ENCODE measurements at regions not wholly inside any gene's neighbourhood (a gene's known extent, or its start where the extent isn't known, plus 50 kb on each side); places are given as distances from the start of the nearest gene placed in this dataset.

DNA sequence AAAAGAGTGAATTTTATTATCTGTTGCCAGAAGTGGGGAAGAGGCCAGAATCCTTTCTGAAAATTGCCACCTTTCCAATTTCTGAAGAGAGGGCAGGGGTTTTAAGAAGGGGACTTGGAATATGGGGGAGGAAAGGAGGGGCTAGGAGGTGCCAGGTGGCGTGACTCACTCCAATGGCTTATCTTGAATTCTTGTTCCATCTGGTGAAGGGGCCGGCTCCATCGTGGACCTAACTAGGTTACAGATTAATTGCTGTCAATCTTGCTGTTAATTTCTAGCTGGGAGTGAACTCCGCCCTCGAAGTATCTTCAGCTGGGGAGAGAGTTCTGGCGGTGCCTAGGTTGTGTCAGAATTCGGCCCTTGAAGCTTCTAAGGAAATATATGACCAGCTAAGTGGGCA, 138.7 kb downstream of the YTHDC2 start:
- H3K36me3 ChIP-seq (ENCODE audit: control insufficient read depth in 2 of 2, insufficient read depth in 2 of 2, low read length in 2 of 2), result no peaks in the 10 kb centered on the region
- no peaks in the 10 kb centered on the region for H3K27me3 ChIP-seq (ENCODE audit: control insufficient read depth in 2 of 2, insufficient read depth in 2 of 2, low read length in 2 of 2)
- H3K9ac ChIP-seq (ENCODE audit: low read depth in 1 of 2, low read length in 2 of 2), result no peak overlapping the region
- no peak overlapping the region for H3K4me3 ChIP-seq (ENCODE audit: low read length in 2 of 2)
- H3K9me3 ChIP-seq (ENCODE audit: control insufficient read depth in 2 of 2, low read length in 2 of 2), result no peaks in the 10 kb centered on the region
- no peak overlapping the region for H3K27ac ChIP-seq (ENCODE audit: low read depth in 2 of 2, low read length in 2 of 2)
- H3K4me1 ChIP-seq (ENCODE audit: control insufficient read depth in 2 of 2, insufficient read depth in 2 of 2, low read length in 2 of 2), result no peaks in the 10 kb centered on the region

DNA sequence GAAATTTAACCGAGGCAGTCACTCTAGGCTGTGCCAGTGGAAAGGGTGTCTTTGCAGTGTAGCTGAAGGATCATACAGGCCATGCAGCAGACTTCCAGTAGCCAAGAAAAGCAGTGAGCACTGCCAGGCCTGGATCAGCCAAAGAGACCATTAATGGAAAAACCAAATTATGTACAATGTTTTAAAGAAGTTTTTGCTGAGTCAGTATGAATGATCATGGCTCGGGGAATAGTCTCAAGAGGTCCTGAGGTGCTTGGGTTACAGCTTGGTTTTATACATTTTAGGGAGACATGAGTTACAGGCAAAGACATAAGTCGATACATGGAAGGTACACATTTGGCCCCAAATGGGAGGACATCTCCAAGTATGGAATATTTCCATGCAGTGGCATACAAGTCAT, 141.3 kb downstream of the YTHDC2 start:
- Histone ChIP-seq H3K4me1 (ENCODE audit: control insufficient read depth in 2 of 2, insufficient read depth in 2 of 2, low read length in 2 of 2) (no peaks in the 10 kb centered on the region), H3K9me3 (ENCODE audit: control insufficient read depth in 2 of 2, low read length in 2 of 2) (no peaks in the 10 kb centered on the region), H3K4me3 (ENCODE audit: low read length in 2 of 2) (no peak overlapping the region), H3K9ac (ENCODE audit: low read depth in 1 of 2, low read length in 2 of 2) (no peak overlapping the region), H3K27me3 (ENCODE audit: control insufficient read depth in 2 of 2, insufficient read depth in 2 of 2, low read length in 2 of 2) (no peaks in the 10 kb centered on the region), H3K27ac (ENCODE audit: low read depth in 2 of 2, low read length in 2 of 2) (no peak overlapping the region), H3K36me3 (ENCODE audit: control insufficient read depth in 2 of 2, insufficient read depth in 2 of 2, low read length in 2 of 2) (no peaks in the 10 kb centered on the region)

DNA sequence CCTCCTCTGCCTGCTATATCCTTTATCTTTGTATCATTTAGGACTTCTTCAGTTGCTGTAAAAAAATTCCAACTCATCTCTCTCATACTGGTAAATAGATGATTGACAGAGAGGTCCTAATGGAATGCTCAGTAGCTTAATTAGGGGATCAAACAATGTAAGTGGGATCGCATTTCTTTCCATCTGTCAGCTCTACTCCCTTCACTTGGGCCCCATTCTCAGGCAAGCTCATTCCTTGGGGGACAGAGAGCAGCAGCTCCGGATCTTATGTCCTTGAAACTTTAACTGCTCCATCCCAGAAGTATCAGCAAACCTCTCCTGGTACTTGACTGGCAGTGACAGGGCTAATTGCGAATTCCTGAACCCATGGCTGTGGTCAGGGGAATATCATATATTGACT, 146.7 kb downstream of the YTHDC2 start:
- Histone ChIP-seq H3K27ac (ENCODE audit: low read depth in 2 of 2, low read length in 2 of 2) (no peak overlapping the region), H3K36me3 (ENCODE audit: control insufficient read depth in 2 of 2, insufficient read depth in 2 of 2, low read length in 2 of 2) (no peaks in the 10 kb centered on the region), H3K9me3 (ENCODE audit: control insufficient read depth in 2 of 2, low read length in 2 of 2) (no peaks in the 10 kb centered on the region), H3K27me3 (ENCODE audit: control insufficient read depth in 2 of 2, insufficient read depth in 2 of 2, low read length in 2 of 2) (no peaks in the 10 kb centered on the region), H3K9ac (ENCODE audit: low read depth in 1 of 2, low read length in 2 of 2) (no peak overlapping the region), H3K4me1 (ENCODE audit: control insufficient read depth in 2 of 2, insufficient read depth in 2 of 2, low read length in 2 of 2) (no peaks in the 10 kb centered on the region), H3K4me3 (ENCODE audit: low read length in 2 of 2) (no peak overlapping the region)

DNA sequence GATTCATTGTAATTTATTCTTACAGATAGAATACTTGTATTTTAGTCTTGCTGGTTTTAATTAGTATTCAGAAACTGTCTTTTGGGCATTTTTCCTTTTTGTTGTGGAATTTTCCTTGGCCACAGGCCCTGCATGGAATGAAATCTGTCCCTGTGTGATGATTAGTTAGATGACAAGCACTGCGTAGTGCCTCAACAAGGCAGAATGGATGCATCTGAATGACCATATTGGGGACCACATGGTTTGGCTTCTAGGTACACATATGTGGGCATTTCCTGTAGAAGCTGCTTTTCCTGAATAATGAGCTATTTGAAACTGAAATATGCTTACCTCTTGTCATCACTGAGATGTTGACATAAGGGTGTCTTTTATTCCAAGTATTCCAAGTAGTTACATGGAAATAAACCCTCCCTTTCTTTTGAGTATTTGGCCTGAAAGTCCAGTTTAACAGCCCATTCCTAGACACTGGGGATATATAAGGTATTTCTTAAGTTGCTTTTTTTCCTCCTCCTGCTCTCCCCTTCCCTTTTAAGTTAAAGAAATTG, 147.3 kb downstream of the YTHDC2 start:
- H3K36me3 ChIP-seq (ENCODE audit: control insufficient read depth in 2 of 2, insufficient read depth in 2 of 2, low read length in 2 of 2), result no peaks in the 10 kb centered on the region
- no peaks in the 10 kb centered on the region for H3K9me3 ChIP-seq (ENCODE audit: control insufficient read depth in 2 of 2, low read length in 2 of 2)
- no peak overlapping the region for H3K27ac ChIP-seq (ENCODE audit: low read depth in 2 of 2, low read length in 2 of 2)
- H3K9ac ChIP-seq (ENCODE audit: low read depth in 1 of 2, low read length in 2 of 2), result no peak overlapping the region
- no peak overlapping the region for H3K4me3 ChIP-seq (ENCODE audit: low read length in 2 of 2)
- no peaks in the 10 kb centered on the region for H3K4me1 ChIP-seq (ENCODE audit: control insufficient read depth in 2 of 2, insufficient read depth in 2 of 2, low read length in 2 of 2)
- no peaks in the 10 kb centered on the region for H3K27me3 ChIP-seq (ENCODE audit: control insufficient read depth in 2 of 2, insufficient read depth in 2 of 2, low read length in 2 of 2)

DNA sequence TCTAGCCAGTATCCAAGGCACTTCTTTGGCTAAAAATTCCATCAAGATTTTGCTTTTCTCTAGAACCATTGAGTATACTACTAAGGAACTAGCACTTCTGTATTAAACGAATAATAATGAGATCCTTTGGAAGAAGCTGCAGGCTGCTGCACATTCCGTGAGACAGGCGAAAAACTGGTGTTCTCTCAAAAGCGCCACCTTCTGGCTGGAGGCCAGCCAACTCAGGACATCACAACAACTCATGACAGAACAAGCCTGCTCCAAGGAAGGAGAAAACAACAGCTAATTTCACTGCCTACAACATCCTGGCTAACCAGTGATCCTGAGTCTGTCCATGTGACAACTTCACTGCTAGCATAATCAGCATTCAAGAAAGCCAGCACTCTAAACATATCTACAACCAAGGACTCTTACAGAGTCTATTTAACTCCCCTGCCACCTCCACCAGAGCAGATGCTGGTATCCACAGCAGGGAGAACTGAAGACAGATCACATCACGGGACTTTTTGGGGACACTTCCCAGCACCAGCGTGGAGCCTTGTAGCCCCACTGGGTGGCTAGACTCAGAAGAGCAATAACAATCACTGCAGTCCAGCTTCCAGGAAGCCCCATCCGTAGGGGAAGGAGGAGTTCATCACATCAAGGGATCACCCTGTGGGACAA, 150.5 kb downstream of the YTHDC2 start:
- Histone ChIP-seq H3K4me1 (ENCODE audit: control insufficient read depth in 2 of 2, insufficient read depth in 2 of 2, low read length in 2 of 2) (no peaks in the 10 kb centered on the region), H3K36me3 (ENCODE audit: control insufficient read depth in 2 of 2, insufficient read depth in 2 of 2, low read length in 2 of 2) (no peaks in the 10 kb centered on the region), H3K27ac (ENCODE audit: low read depth in 2 of 2, low read length in 2 of 2) (no peak overlapping the region)

DNA sequence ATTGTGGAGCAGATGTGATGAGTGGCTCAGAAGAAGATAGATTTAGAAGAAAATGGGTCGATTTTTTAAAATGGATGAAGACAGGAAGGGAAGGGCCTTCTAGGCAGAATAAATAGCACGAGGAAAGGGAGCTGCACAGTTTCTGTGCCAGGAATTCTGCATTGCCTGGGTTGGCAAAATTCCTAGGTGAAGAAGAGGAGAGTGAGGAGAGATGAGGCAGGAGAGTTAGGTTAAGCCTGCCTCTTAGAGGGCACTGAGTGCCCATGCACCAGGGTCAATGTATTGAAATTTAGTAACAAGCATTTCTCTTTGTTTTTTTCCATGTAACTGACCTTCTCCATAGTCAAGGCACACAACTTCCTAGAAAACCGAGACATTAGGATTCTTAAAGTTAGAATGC, 159.5 kb downstream of the YTHDC2 start:
- no peak overlapping the region for H3K27ac ChIP-seq (ENCODE audit: low read depth in 2 of 2, low read length in 2 of 2)
- H3K36me3 ChIP-seq (ENCODE audit: control insufficient read depth in 2 of 2, insufficient read depth in 2 of 2, low read length in 2 of 2), result no peaks in the 10 kb centered on the region
- H3K4me1 ChIP-seq (ENCODE audit: control insufficient read depth in 2 of 2, insufficient read depth in 2 of 2, low read length in 2 of 2), result no peaks in the 10 kb centered on the region
- H3K9ac ChIP-seq (ENCODE audit: low read depth in 1 of 2, low read length in 2 of 2), result no peak overlapping the region
- H3K27me3 ChIP-seq (ENCODE audit: control insufficient read depth in 2 of 2, insufficient read depth in 2 of 2, low read length in 2 of 2), result no peaks in the 10 kb centered on the region
- H3K9me3 ChIP-seq (ENCODE audit: control insufficient read depth in 2 of 2, low read length in 2 of 2), result no peaks in the 10 kb centered on the region
- H3K4me3 ChIP-seq (ENCODE audit: low read length in 2 of 2), result no peak overlapping the region

More for the DNA sequence above, 150.5 kb downstream of the YTHDC2 start:
- H3K4me3 ChIP-seq (ENCODE audit: low read length in 2 of 2), result no peak overlapping the region
- no peaks in the 10 kb centered on the region for H3K27me3 ChIP-seq (ENCODE audit: control insufficient read depth in 2 of 2, insufficient read depth in 2 of 2, low read length in 2 of 2)
- H3K9me3 ChIP-seq (ENCODE audit: control insufficient read depth in 2 of 2, low read length in 2 of 2), result no peaks in the 10 kb centered on the region
- H3K9ac ChIP-seq (ENCODE audit: low read depth in 1 of 2, low read length in 2 of 2), result no peak overlapping the region

DNA sequence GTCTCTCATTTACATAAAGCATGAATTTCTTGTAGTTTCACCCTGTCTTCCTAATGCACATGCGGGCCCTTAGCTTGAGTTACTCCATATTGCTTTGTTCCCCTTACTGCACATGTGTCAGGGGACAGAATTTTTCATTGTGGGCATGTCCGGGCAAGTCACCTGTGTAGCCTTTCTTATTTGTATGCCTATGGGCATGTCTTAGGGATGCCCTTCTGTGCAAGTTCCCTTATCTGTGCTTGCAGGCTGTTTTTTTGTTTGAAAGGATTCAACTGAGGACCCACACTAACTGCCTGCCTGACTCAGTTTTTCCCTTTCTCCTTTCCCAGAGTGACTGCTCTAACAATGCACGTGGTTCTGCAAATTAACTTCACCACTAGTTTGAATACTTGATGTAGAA, 161.7 kb downstream of the YTHDC2 start:
- Histone ChIP-seq H3K27ac (ENCODE audit: low read depth in 2 of 2, low read length in 2 of 2) (no peak overlapping the region), H3K4me3 (ENCODE audit: low read length in 2 of 2) (no peak overlapping the region), H3K36me3 (ENCODE audit: control insufficient read depth in 2 of 2, insufficient read depth in 2 of 2, low read length in 2 of 2) (no peaks in the 10 kb centered on the region), H3K27me3 (ENCODE audit: control insufficient read depth in 2 of 2, insufficient read depth in 2 of 2, low read length in 2 of 2) (no peaks in the 10 kb centered on the region), H3K4me1 (ENCODE audit: control insufficient read depth in 2 of 2, insufficient read depth in 2 of 2, low read length in 2 of 2) (no peaks in the 10 kb centered on the region), H3K9me3 (ENCODE audit: control insufficient read depth in 2 of 2, low read length in 2 of 2) (no peaks in the 10 kb centered on the region), H3K9ac (ENCODE audit: low read depth in 1 of 2, low read length in 2 of 2) (no peak overlapping the region)

DNA sequence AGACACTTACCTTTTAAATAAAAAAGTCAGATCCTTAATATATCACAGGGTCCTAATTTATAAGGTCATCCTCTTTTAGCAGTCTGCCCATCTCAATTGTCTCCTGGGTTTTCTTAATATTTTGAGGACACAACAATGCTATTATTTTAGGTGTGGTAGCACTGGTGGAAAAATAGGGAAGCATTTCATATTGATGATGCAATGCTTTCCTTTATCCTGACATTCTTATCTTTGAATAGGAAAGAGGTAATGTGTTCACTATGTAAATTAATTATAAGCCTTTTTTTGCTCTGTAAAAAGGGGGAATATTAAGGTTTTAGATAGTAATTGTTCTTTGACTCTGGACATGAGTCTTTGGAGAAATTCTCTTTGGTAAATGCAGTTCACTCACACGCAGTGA, 164.7 kb downstream of the YTHDC2 start:
- no peaks in the 10 kb centered on the region for H3K36me3 ChIP-seq (ENCODE audit: control insufficient read depth in 2 of 2, insufficient read depth in 2 of 2, low read length in 2 of 2)
- H3K4me1 ChIP-seq (ENCODE audit: control insufficient read depth in 2 of 2, insufficient read depth in 2 of 2, low read length in 2 of 2), result no peaks in the 10 kb centered on the region
- H3K9ac ChIP-seq (ENCODE audit: low read depth in 1 of 2, low read length in 2 of 2), result no peak overlapping the region
- H3K9me3 ChIP-seq (ENCODE audit: control insufficient read depth in 2 of 2, low read length in 2 of 2), result no peaks in the 10 kb centered on the region
- no peak overlapping the region for H3K27ac ChIP-seq (ENCODE audit: low read depth in 2 of 2, low read length in 2 of 2)
- no peak overlapping the region for H3K4me3 ChIP-seq (ENCODE audit: low read length in 2 of 2)
- no peaks in the 10 kb centered on the region for H3K27me3 ChIP-seq (ENCODE audit: control insufficient read depth in 2 of 2, insufficient read depth in 2 of 2, low read length in 2 of 2)

DNA sequence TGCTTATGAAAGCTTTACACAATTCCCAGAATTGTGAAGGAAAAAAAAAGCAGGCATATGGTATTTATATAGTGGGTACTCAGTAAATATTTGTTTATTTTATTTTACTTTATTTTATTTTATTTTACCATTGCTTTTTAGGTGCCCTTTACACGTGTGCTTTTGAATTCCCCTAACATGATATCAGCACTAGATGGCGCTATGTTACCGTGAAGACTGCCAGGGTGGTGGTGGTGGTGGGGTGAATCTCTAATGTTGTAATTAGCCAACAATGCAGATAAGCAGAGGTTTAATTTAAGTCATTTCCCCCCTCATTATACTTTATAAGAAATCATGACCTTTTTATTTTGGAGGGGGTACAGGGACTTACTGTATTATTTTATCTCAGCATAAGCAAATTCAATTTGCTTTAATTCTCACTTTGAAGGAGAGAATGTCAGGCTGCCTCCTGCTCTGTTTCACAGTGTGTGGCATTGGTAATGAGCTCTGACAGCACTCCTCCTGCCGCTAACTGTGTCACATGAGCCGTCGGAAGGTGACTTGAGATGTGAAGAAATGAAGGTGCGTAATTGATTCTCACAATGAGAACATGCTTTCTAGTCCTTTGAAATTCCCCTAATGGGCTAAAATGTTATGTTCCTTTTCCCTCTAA, 165.6 kb downstream of the YTHDC2 start:
- no peaks in the 10 kb centered on the region for H3K4me1 ChIP-seq (ENCODE audit: control insufficient read depth in 2 of 2, insufficient read depth in 2 of 2, low read length in 2 of 2)
- no peaks in the 10 kb centered on the region for H3K27me3 ChIP-seq (ENCODE audit: control insufficient read depth in 2 of 2, insufficient read depth in 2 of 2, low read length in 2 of 2)
- no peaks in the 10 kb centered on the region for H3K36me3 ChIP-seq (ENCODE audit: control insufficient read depth in 2 of 2, insufficient read depth in 2 of 2, low read length in 2 of 2)
- no peak overlapping the region for H3K9ac ChIP-seq (ENCODE audit: low read depth in 1 of 2, low read length in 2 of 2)
- no peaks in the 10 kb centered on the region for H3K9me3 ChIP-seq (ENCODE audit: control insufficient read depth in 2 of 2, low read length in 2 of 2)
- H3K4me3 ChIP-seq (ENCODE audit: low read length in 2 of 2), result no peak overlapping the region
- H3K27ac ChIP-seq (ENCODE audit: low read depth in 2 of 2, low read length in 2 of 2), result no peak overlapping the region

DNA sequence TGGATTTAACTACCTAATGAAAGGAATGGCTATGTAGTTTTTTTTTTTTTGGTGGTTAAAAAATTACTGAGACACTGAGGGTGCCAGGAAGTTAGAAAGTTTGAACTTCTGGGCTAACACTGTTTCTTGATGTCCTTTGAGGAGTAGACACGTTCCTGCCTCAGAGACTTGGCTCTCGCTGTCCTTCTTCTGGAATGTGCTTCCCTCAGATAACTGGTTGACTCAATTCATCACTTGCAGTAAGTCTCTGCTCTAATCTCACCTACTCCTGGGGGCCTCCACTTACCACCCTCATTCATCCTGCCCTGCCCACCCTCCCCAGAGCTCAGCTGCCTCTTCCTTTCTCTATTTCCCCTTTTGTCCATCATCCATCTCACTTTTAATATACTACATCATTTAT, 167.0 kb downstream of the YTHDC2 start:
- Histone ChIP-seq H3K9me3 (ENCODE audit: control insufficient read depth in 2 of 2, low read length in 2 of 2) (no peaks in the 10 kb centered on the region), H3K27ac (ENCODE audit: low read depth in 2 of 2, low read length in 2 of 2) (no peak overlapping the region), H3K27me3 (ENCODE audit: control insufficient read depth in 2 of 2, insufficient read depth in 2 of 2, low read length in 2 of 2) (no peaks in the 10 kb centered on the region), H3K9ac (ENCODE audit: low read depth in 1 of 2, low read length in 2 of 2) (no peak overlapping the region), H3K4me1 (ENCODE audit: control insufficient read depth in 2 of 2, insufficient read depth in 2 of 2, low read length in 2 of 2) (no peaks in the 10 kb centered on the region), H3K36me3 (ENCODE audit: control insufficient read depth in 2 of 2, insufficient read depth in 2 of 2, low read length in 2 of 2) (no peaks in the 10 kb centered on the region), H3K4me3 (ENCODE audit: low read length in 2 of 2) (no peak overlapping the region)

Measured in mucosa of rectum (tissue), 2 donors.